IMR-90 (cell line): ENCODE measurements at regions not wholly inside any gene's neighbourhood (a gene's known extent, or its start where the extent isn't known, plus 50 kb on each side); places are given as distances from the start of the nearest gene placed in this dataset.

Experiments
- ATAC-seq: fragments of 200-7000 bp; cut with Tn5 transposase; 2 replicates; pipeline ENCODE4 v1.9.1; 2020; ENCODE audit warnings: low read depth, mild to moderate bottlenecking, moderate library complexity
- BruUV-seq: library from RNA; stranded (reverse); fragments of 400-500 nt; replicated peaks from 2 replicates; lab custom pipeline; 2021; lab: Mats Ljungman, UMichigan
- CTCF ChIA-PET: fragments of 300-600 bp; formaldehyde crosslinking; extraction: SDS; loops from one replicate; lab custom pipeline; 2021; ENCODE audit warnings: antibody characterized with exemption; lab: Yijun Ruan, JAX
- POLR2A ChIA-PET: fragments of 300-600 bp; sonication (Branson Sonifier 250); formaldehyde crosslinking; loops from one replicate; lab custom pipeline; 2022; ENCODE audit warnings: antibody characterized with exemption; ENCODE audit not compliant: unreplicated experiment; lab: Charles Lee
- DNase-seq: peaks from one replicate; pipeline ENCODE4 v3.0.0; 2013
- H2AFZ ChIP-seq: replicated peaks from 2 replicates; pipeline ENCODE3; 2013; ENCODE audit warnings: low read length, mild to moderate bottlenecking; ENCODE audit not compliant: poor library complexity
- H2AK5ac ChIP-seq: 2 replicates; pipeline ENCODE4 v1.6.1; 2013; ENCODE audit warnings: low read depth, low read length, inconsistent platforms
- H2AK9ac ChIP-seq: replicated peaks from 2 replicates; pipeline ENCODE3; 2013; ENCODE audit warnings: mild to moderate bottlenecking, low read depth, low read length, moderate library complexity; ENCODE audit not compliant: poor library complexity
- H2BK120ac ChIP-seq: 2 replicates; pipeline ENCODE4 v1.6.1; 2013; ENCODE audit warnings: low read depth, low read length, inconsistent platforms
- H2BK15ac ChIP-seq: 3 replicates; pipeline ENCODE4 v1.6.1; 2013; ENCODE audit warnings: low read depth, low read length, inconsistent platforms
- H2BK20ac ChIP-seq: 2 replicates; pipeline ENCODE4 v1.6.1; 2013; ENCODE audit warnings: low read depth, mild to moderate bottlenecking, inconsistent platforms, low read length, moderate library complexity
- H2BK5ac ChIP-seq: 2 replicates; pipeline ENCODE4 v1.6.1; 2013; ENCODE audit warnings: mild to moderate bottlenecking, low read depth, low read length, inconsistent platforms; ENCODE audit not compliant: poor library complexity, severe bottlenecking
- H3K14ac ChIP-seq: replicated peaks from 2 replicates; pipeline ENCODE4 v1.6.1; 2013; ENCODE audit warnings: low read depth, low read length, inconsistent platforms
- H3K18ac ChIP-seq: 2 replicates; pipeline ENCODE4 v1.6.1; 2013; ENCODE audit warnings: low read depth, low read length, control low read depth
- H3K23ac ChIP-seq: 2 replicates; pipeline ENCODE4 v1.6.1; 2013; ENCODE audit warnings: low read depth, low read length, inconsistent platforms
- H3K27ac ChIP-seq: 2 replicates; pipeline ENCODE4 v1.5.1; 2013; ENCODE audit warnings: mild to moderate bottlenecking, control low read depth, low read length; ENCODE audit not compliant: insufficient read depth
- H3K27me3 ChIP-seq: 2 replicates; pipeline ENCODE4 v1.6.1; 2013; ENCODE audit warnings: low read length; ENCODE audit not compliant: control insufficient read depth, insufficient read depth
- H3K36me3 ChIP-seq: 2 replicates; pipeline ENCODE4 v1.6.1; 2013; ENCODE audit warnings: low read length, mixed read lengths; ENCODE audit not compliant: control insufficient read depth, insufficient read depth
- H3K4ac ChIP-seq: 2 replicates; pipeline ENCODE4 v1.6.1; 2013; ENCODE audit warnings: low read depth, low read length, inconsistent platforms
- H3K4me1 ChIP-seq: 2 replicates; pipeline ENCODE4 v1.6.1; 2013; ENCODE audit warnings: low read length, mixed read lengths; ENCODE audit not compliant: control insufficient read depth, insufficient read depth
- H3K4me2 ChIP-seq: 2 replicates; pipeline ENCODE4 v1.6.1; 2013; ENCODE audit warnings: low read depth, mild to moderate bottlenecking, control low read depth, low read length, moderate library complexity
- H3K4me3 ChIP-seq: 2 replicates; pipeline ENCODE4 v1.5.1; 2013; ENCODE audit warnings: low read depth, mild to moderate bottlenecking, control low read depth, low read length, moderate library complexity; ENCODE audit not compliant: insufficient read depth
- H3K56ac ChIP-seq: 2 replicates; pipeline ENCODE4 v1.6.1; 2013; ENCODE audit warnings: low read length, inconsistent platforms; ENCODE audit not compliant: insufficient read depth; ENCODE audit errors: extremely low read depth
- H3K79me1 ChIP-seq, 2 experiments: 2 replicates each; pipeline ENCODE4 v1.6.1; 2013; ENCODE audit warnings: low read length in 2 of 2, inconsistent platforms in 1 of 2, low read depth in 1 of 2
- H3K9ac ChIP-seq: 2 replicates; pipeline ENCODE4 v1.6.1; 2013; ENCODE audit warnings: low read depth, low read length, control low read depth
- H3K9me1 ChIP-seq: 2 replicates; pipeline ENCODE4 v1.6.1; 2013; ENCODE audit warnings: low read length, inconsistent platforms; ENCODE audit not compliant: insufficient read depth
- H3K9me3 ChIP-seq: 2 replicates; pipeline ENCODE4 v1.6.1; 2013; ENCODE audit warnings: low read length; ENCODE audit not compliant: control insufficient read depth, insufficient read depth
- H4K20me1 ChIP-seq: 2 replicates; pipeline ENCODE4 v1.6.1; 2013; ENCODE audit warnings: low read length, inconsistent platforms; ENCODE audit not compliant: insufficient read depth
- H4K5ac ChIP-seq: 2 replicates; pipeline ENCODE4 v1.6.1; 2013; ENCODE audit warnings: mild to moderate bottlenecking, low read depth, low read length, control low read depth
- H4K8ac ChIP-seq, 2 experiments: 2 replicates each; pipeline ENCODE4 v1.6.1; 2013; ENCODE audit warnings: low read depth in 2 of 2, low read length in 2 of 2, control low read depth in 1 of 2, inconsistent platforms in 1 of 2
- H4K91ac ChIP-seq: 2 replicates; pipeline ENCODE4 v1.6.1; 2013; ENCODE audit warnings: low read depth, low read length, inconsistent platforms; ENCODE audit not compliant: insufficient read depth
- BHLHE40 ChIP-seq: fragments of 150-350 bp; IDR thresholded peaks from 2 replicates; pipeline ENCODE4 v1.6.1; 2016; ENCODE audit warnings: mild to moderate bottlenecking, low read depth, low read length
- CEBPB ChIP-seq: IDR thresholded peaks from 2 replicates; pipeline ENCODE4 v1.6.1; 2012; ENCODE audit warnings: low read depth, low read length, improper control_type of control experiment
- FOS ChIP-seq: fragments of 150-350 bp; IDR thresholded peaks from 2 replicates; pipeline ENCODE4 v1.6.1; 2016; ENCODE audit warnings: low read depth, low read length
- MAFK ChIP-seq: IDR thresholded peaks from 2 replicates; pipeline ENCODE4 v1.6.1; 2012; ENCODE audit warnings: low read depth, low read length, improper control_type of control experiment
- MAZ ChIP-seq: IDR thresholded peaks from 2 replicates; pipeline ENCODE4 v1.6.1; 2012; ENCODE audit warnings: low read depth, mild to moderate bottlenecking, low read length, improper control_type of control experiment, moderate library complexity, borderline replicate concordance
- MXI1 ChIP-seq: IDR thresholded peaks from 2 replicates; pipeline ENCODE4 v1.6.1; 2012; ENCODE audit warnings: low read depth, mild to moderate bottlenecking, low read length, moderate library complexity, borderline replicate concordance
- NFE2L2 ChIP-seq: fragments of 150-350 bp; IDR thresholded peaks from 2 replicates; pipeline ENCODE4 v1.6.1; 2016; ENCODE audit warnings: low read depth, mild to moderate bottlenecking, low read length
- POLR2A ChIP-seq: IDR thresholded peaks from 2 replicates; pipeline ENCODE4 v1.6.1; 2012; ENCODE audit warnings: mild to moderate bottlenecking, low read depth, low read length
- RAD21 ChIP-seq: IDR thresholded peaks from 2 replicates; pipeline ENCODE4 v1.6.1; 2012; ENCODE audit warnings: low read length, improper control_type of control experiment
- RCOR1 ChIP-seq: IDR thresholded peaks from 2 replicates; pipeline ENCODE4 v1.6.1; 2012; ENCODE audit warnings: mild to moderate bottlenecking, low read length, improper control_type of control experiment; ENCODE audit not compliant: insufficient replicate concordance
- RFX5 ChIP-seq: IDR thresholded peaks from 2 replicates; pipeline ENCODE4 v1.8.0; 2012; ENCODE audit warnings: low read depth, mild to moderate bottlenecking, low read length, moderate library complexity
- SMC3 ChIP-seq: fragments of 150-350 bp; IDR thresholded peaks from 2 replicates; pipeline ENCODE4 v1.6.1; 2016; ENCODE audit warnings: low read depth, mild to moderate bottlenecking, antibody characterized with exemption, low read length, moderate library complexity
- WGBS, 2 experiments: methylation state at CpG; one replicate each; pipeline versions ENCODE4 v1.1.5 to v1.1.7; 2013; ENCODE audit warnings: missing lambda C conversion rate in 2 of 2; ENCODE audit not compliant: insufficient read length in 1 of 2; ENCODE audit errors: extremely low coverage in 2 of 2; 5-methylcytosine and 5-hydroxymethylcytosine counted together
- dilution Hi-C: fragments of 300-500 bp; cut with HindIII; formaldehyde crosslinking; loops from one replicate; pipeline ENCODE4 v1.14.3; 2018; ENCODE audit warnings: low sequenced_read_pairs; ENCODE audit not compliant: unreplicated experiment
- in situ Hi-C: fragments of 300-500 bp; cut with MboI; formaldehyde crosslinking; loops from 3 replicates; pipeline ENCODE4 v1.14.3; 2019; ENCODE audit warnings: low sequenced_read_pairs, inconsistent platforms, mixed read lengths
- intact Hi-C: fragments of 100-400 bp; cut with micrococcal nuclease; formaldehyde crosslinking; loops from 2 replicates; pipeline ENCODE4 v1.10.0; 2022
- TF ChIP-seq, protein P1 (sequence below): fragments of 150-350 bp; IDR thresholded peaks from 2 replicates; pipeline ENCODE4 v1.6.1; 2017; ENCODE audit warnings: mild to moderate bottlenecking, antibody characterized with exemption, low read length, low read depth
- TF ChIP-seq, protein P2 (sequence below): conservative IDR thresholded peaks from 2 replicates; pipeline ENCODE4 v1.5.1; 2012; ENCODE audit warnings: mild to moderate bottlenecking, low read depth, low read length, improper control_type of control experiment
- TF ChIP-seq, protein P3 (sequence below): fragments of 150-350 bp; IDR thresholded peaks from 2 replicates; pipeline ENCODE4 v1.6.1; 2016; ENCODE audit warnings: low read depth, mild to moderate bottlenecking, low read length, moderate library complexity, borderline replicate concordance

DNA sequence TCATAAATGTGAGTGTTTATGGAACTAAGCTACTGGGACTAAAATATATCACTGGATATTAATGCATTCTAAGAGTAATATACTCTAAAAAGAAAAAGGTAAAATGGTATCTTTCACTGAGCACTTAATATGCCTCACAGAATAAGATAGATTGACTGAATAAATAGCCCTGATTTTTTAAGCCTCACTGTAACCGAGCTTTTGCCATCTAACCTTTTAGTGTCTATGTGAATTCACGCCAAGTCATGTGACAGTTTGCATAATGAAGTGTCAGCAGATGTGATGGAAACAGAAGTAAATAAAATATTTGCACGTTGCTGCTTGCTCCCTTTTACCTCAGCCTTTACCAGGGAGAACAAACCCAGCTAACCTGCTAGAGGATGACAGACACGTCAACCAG is 119.7 kb upstream of the NWD2 start:
- Histone ChIP-seq H3K23ac (no peak overlapping the region), H4K8ac (no peak overlapping the region), H3K4me1 (no peaks in the 10 kb centered on the region), H2BK120ac (no peak overlapping the region), H4K91ac (no peak overlapping the region), H3K9me3 (peaks cover 3% of the 10 kb centered on the region; the same call in 1 of the 2 replicates), H3K9ac (no peak overlapping the region), H3K27ac (no peak overlapping the region), H3K14ac (no peak overlapping the region), H2AK9ac (no peak overlapping the region), H2BK5ac (no peak overlapping the region), H3K4ac (no peak overlapping the region), H3K9me1 (no peaks in the 10 kb centered on the region), H3K4me3 (no peak overlapping the region), H3K36me3 (no peaks in the 10 kb centered on the region), H3K18ac (no peak overlapping the region), H2BK15ac (no peak overlapping the region), H3K4me2 (no peak overlapping the region), H4K5ac (no peak overlapping the region), H3K79me1 (no peaks in the 10 kb centered on the region), H3K27me3 (no peaks in the 10 kb centered on the region), H2AK5ac (no peak overlapping the region), H4K20me1 (no peaks in the 10 kb centered on the region), H2BK20ac (no peak overlapping the region), H3K56ac (no peak overlapping the region), H2AFZ (no peak overlapping the region)
- BruUV-seq, result no TSS peak
- no peak for ATAC-seq
- DNase-seq, result no peak
- POLR2A ChIA-PET, result no interaction called here
- CTCF ChIA-PET, result no interaction called here
- intact Hi-C loops (no loop called here), dilution Hi-C loops (no loop called here), in situ Hi-C loops (no loop called here)
- 0% methylated on average over 1 of the region's 4 CpGs; no CpG with 5 or more reads in 1 of the 2 experiments for WGBS, 2 experiments
- TF ChIP-seq BHLHE40 (no peak), RCOR1 (no peak), FOS (no peak), MXI1 (no peak), RFX5 (no peak), MAZ (no peak), CEBPB (no peak), NFE2L2 (no peak), SMC3 (no peak), RAD21 (no peak), MAFK (no peak), POLR2A (no peak)
- TF ChIP-seq, protein P1, sequence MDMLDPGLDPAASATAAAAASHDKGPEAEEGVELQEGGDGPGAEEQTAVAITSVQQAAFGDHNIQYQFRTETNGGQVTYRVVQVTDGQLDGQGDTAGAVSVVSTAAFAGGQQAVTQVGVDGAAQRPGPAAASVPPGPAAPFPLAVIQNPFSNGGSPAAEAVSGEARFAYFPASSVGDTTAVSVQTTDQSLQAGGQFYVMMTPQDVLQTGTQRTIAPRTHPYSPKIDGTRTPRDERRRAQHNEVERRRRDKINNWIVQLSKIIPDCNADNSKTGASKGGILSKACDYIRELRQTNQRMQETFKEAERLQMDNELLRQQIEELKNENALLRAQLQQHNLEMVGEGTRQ, result no peak
- TF ChIP-seq, protein P2, sequence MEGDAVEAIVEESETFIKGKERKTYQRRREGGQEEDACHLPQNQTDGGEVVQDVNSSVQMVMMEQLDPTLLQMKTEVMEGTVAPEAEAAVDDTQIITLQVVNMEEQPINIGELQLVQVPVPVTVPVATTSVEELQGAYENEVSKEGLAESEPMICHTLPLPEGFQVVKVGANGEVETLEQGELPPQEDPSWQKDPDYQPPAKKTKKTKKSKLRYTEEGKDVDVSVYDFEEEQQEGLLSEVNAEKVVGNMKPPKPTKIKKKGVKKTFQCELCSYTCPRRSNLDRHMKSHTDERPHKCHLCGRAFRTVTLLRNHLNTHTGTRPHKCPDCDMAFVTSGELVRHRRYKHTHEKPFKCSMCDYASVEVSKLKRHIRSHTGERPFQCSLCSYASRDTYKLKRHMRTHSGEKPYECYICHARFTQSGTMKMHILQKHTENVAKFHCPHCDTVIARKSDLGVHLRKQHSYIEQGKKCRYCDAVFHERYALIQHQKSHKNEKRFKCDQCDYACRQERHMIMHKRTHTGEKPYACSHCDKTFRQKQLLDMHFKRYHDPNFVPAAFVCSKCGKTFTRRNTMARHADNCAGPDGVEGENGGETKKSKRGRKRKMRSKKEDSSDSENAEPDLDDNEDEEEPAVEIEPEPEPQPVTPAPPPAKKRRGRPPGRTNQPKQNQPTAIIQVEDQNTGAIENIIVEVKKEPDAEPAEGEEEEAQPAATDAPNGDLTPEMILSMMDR, result no peak
- TF ChIP-seq, protein P3, sequence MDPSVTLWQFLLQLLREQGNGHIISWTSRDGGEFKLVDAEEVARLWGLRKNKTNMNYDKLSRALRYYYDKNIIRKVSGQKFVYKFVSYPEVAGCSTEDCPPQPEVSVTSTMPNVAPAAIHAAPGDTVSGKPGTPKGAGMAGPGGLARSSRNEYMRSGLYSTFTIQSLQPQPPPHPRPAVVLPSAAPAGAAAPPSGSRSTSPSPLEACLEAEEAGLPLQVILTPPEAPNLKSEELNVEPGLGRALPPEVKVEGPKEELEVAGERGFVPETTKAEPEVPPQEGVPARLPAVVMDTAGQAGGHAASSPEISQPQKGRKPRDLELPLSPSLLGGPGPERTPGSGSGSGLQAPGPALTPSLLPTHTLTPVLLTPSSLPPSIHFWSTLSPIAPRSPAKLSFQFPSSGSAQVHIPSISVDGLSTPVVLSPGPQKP, result no peak
